GM12874 (cell line): ENCODE measurements at regions not wholly inside any gene's neighbourhood (a gene's known extent, or its start where the extent isn't known, plus 50 kb on each side); places are given as distances from the start of the nearest gene placed in this dataset.

Experiments used
- TF ChIP-seq, protein P1 (sequence below): IDR thresholded peaks from 2 replicates; pipeline ENCODE4 v1.5.1; 2011; ENCODE audit warnings: low read depth, mild to moderate bottlenecking, control low read depth, low read length, moderate library complexity; ENCODE audit not compliant: insufficient read depth

DNA sequence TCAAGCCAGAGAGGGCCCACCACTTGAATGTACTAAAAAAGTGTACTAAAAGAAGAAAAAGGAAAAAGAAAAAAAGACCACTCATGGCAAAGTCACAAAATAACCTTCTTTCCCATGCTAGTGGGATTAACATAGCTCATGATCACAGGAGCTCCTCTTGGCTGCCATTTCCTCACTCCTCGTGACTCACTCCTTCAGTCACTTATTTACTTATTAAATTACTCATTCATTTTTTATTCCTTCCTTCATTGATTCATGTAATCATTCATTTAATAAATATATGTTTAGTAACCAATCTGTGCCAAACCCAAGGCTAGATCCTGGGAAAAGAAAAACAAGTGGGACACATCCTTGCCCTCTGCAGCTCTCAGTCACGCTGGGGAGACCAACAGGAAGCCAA, 300.5 kb downstream of the INSIG2 start:
- TF ChIP-seq, protein P1, sequence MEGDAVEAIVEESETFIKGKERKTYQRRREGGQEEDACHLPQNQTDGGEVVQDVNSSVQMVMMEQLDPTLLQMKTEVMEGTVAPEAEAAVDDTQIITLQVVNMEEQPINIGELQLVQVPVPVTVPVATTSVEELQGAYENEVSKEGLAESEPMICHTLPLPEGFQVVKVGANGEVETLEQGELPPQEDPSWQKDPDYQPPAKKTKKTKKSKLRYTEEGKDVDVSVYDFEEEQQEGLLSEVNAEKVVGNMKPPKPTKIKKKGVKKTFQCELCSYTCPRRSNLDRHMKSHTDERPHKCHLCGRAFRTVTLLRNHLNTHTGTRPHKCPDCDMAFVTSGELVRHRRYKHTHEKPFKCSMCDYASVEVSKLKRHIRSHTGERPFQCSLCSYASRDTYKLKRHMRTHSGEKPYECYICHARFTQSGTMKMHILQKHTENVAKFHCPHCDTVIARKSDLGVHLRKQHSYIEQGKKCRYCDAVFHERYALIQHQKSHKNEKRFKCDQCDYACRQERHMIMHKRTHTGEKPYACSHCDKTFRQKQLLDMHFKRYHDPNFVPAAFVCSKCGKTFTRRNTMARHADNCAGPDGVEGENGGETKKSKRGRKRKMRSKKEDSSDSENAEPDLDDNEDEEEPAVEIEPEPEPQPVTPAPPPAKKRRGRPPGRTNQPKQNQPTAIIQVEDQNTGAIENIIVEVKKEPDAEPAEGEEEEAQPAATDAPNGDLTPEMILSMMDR = no peak

DNA sequence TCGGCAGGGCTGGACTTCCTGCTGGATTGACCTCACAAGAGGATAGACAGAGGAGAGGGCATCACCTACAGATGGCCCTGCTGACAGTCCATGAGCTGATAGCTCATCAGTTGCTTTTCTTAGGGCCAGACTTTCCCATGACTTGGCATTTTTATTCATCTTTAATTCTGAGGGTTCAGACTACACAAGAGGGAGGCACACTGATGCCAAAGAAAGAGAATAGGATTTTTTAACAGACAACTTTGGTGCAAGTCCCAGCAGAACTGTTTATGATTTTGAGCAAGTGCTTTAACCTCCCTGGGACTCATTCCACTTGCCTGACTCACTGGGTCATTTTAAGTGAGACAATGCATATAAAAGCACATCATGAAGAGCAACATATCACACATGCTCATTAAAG, 299.2 kb downstream of the INSIG2 start:
- TF ChIP-seq, protein P1 = no peak

- TF ChIP-seq, protein P1 = no peak
Observed at GRCh38 chr2:118386641-118387302, 298.5 kb downstream of the INSIG2 start.

GRCh38 chr2:118380915-118381653, 292.8 kb downstream of the INSIG2 start:
- TF ChIP-seq, protein P1 = no peak

- TF ChIP-seq, protein P1 = no peak
Observed at GRCh38 chr2:118375907-118376485, 287.7 kb downstream of the INSIG2 start.

DNA sequence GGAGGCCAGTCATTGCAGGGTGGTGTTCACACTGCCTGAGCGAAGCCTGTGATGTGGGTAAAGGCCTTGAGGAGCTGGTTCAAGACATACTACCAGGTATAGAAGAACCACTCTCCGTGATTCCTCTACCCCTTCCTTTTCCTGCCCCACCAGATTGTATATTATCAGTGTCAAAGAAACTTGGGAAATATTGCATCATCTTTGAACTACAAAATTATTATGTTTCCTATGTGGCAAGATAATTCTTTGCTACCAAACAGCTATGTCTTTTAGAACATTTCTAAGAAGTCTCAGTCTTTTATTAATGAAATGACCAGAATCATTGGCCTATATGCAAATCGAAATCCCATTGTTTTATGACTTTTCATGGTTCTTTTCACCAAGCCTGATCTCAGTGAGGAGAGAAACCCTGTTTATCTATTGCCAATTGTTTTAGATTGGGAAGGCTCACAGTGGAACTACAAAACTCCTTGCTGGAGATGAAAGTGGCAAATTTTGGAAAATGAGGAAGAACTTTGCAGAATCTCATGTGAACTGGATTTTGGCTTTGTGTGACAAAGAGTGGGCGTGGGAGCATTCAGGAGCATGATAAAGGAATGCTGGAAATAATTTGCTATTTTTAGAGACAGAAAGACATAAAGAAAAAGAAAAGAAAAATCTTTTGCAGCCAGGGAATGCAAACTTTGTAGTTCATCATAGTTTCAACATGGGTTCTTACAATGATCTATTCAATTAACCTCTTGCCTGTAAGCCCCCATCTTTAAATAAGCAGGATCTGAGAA, 286.9 kb downstream of the INSIG2 start:
- TF ChIP-seq, protein P1 = no peak
